IMR-90 (cell line): ENCODE measurements at regions not wholly inside any gene's neighbourhood (a gene's known extent, or its start where the extent isn't known, plus 50 kb on each side); places are given as distances from the start of the nearest gene placed in this dataset.
"Not testable (repeated sequence)": the region's sequence is repeated elsewhere in the genome, so short reads cannot be mapped to it uniquely, and the experiment has no call there.

Experiments used
- ATAC-seq: fragments of 200-7000 bp; cut with Tn5 transposase; 2 replicates; pipeline ENCODE4 v1.9.1; 2020; ENCODE audit warnings: low read depth, mild to moderate bottlenecking, moderate library complexity
- BruUV-seq: library from RNA; stranded (reverse); fragments of 400-500 nt; replicated peaks from 2 replicates; lab custom pipeline; 2021; lab: Mats Ljungman, UMichigan
- CTCF ChIA-PET: fragments of 300-600 bp; formaldehyde crosslinking; extraction: SDS; loops from one replicate; lab custom pipeline; 2021; ENCODE audit warnings: antibody characterized with exemption; lab: Yijun Ruan, JAX
- POLR2A ChIA-PET: fragments of 300-600 bp; sonication (Branson Sonifier 250); formaldehyde crosslinking; loops from one replicate; lab custom pipeline; 2022; ENCODE audit warnings: antibody characterized with exemption; ENCODE audit not compliant: unreplicated experiment; lab: Charles Lee
- DNase-seq: peaks from one replicate; pipeline ENCODE4 v3.0.0; 2013
- H2AFZ ChIP-seq: replicated peaks from 2 replicates; pipeline ENCODE3; 2013; ENCODE audit warnings: low read length, mild to moderate bottlenecking; ENCODE audit not compliant: poor library complexity
- H2AK5ac ChIP-seq: 2 replicates; pipeline ENCODE4 v1.6.1; 2013; ENCODE audit warnings: low read depth, low read length, inconsistent platforms
- H2AK9ac ChIP-seq: replicated peaks from 2 replicates; pipeline ENCODE3; 2013; ENCODE audit warnings: mild to moderate bottlenecking, low read depth, low read length, moderate library complexity; ENCODE audit not compliant: poor library complexity
- H2BK120ac ChIP-seq: 2 replicates; pipeline ENCODE4 v1.6.1; 2013; ENCODE audit warnings: low read depth, low read length, inconsistent platforms
- H2BK15ac ChIP-seq: 3 replicates; pipeline ENCODE4 v1.6.1; 2013; ENCODE audit warnings: low read depth, low read length, inconsistent platforms
- H2BK20ac ChIP-seq: 2 replicates; pipeline ENCODE4 v1.6.1; 2013; ENCODE audit warnings: low read depth, mild to moderate bottlenecking, inconsistent platforms, low read length, moderate library complexity
- H2BK5ac ChIP-seq: 2 replicates; pipeline ENCODE4 v1.6.1; 2013; ENCODE audit warnings: mild to moderate bottlenecking, low read depth, low read length, inconsistent platforms; ENCODE audit not compliant: poor library complexity, severe bottlenecking
- H3K14ac ChIP-seq: replicated peaks from 2 replicates; pipeline ENCODE4 v1.6.1; 2013; ENCODE audit warnings: low read depth, low read length, inconsistent platforms
- H3K18ac ChIP-seq: 2 replicates; pipeline ENCODE4 v1.6.1; 2013; ENCODE audit warnings: low read depth, low read length, control low read depth
- H3K23ac ChIP-seq: 2 replicates; pipeline ENCODE4 v1.6.1; 2013; ENCODE audit warnings: low read depth, low read length, inconsistent platforms
- H3K27ac ChIP-seq: 2 replicates; pipeline ENCODE4 v1.5.1; 2013; ENCODE audit warnings: mild to moderate bottlenecking, control low read depth, low read length; ENCODE audit not compliant: insufficient read depth
- H3K27me3 ChIP-seq: 2 replicates; pipeline ENCODE4 v1.6.1; 2013; ENCODE audit warnings: low read length; ENCODE audit not compliant: control insufficient read depth, insufficient read depth
- H3K36me3 ChIP-seq: 2 replicates; pipeline ENCODE4 v1.6.1; 2013; ENCODE audit warnings: low read length, mixed read lengths; ENCODE audit not compliant: control insufficient read depth, insufficient read depth
- H3K4ac ChIP-seq: 2 replicates; pipeline ENCODE4 v1.6.1; 2013; ENCODE audit warnings: low read depth, low read length, inconsistent platforms
- H3K4me1 ChIP-seq: 2 replicates; pipeline ENCODE4 v1.6.1; 2013; ENCODE audit warnings: low read length, mixed read lengths; ENCODE audit not compliant: control insufficient read depth, insufficient read depth
- H3K4me2 ChIP-seq: 2 replicates; pipeline ENCODE4 v1.6.1; 2013; ENCODE audit warnings: low read depth, mild to moderate bottlenecking, control low read depth, low read length, moderate library complexity
- H3K4me3 ChIP-seq: 2 replicates; pipeline ENCODE4 v1.5.1; 2013; ENCODE audit warnings: low read depth, mild to moderate bottlenecking, control low read depth, low read length, moderate library complexity; ENCODE audit not compliant: insufficient read depth
- H3K56ac ChIP-seq: 2 replicates; pipeline ENCODE4 v1.6.1; 2013; ENCODE audit warnings: low read length, inconsistent platforms; ENCODE audit not compliant: insufficient read depth; ENCODE audit errors: extremely low read depth
- H3K79me1 ChIP-seq, 2 experiments: 2 replicates each; pipeline ENCODE4 v1.6.1; 2013; ENCODE audit warnings: low read length in 2 of 2, inconsistent platforms in 1 of 2, low read depth in 1 of 2
- H3K9ac ChIP-seq: 2 replicates; pipeline ENCODE4 v1.6.1; 2013; ENCODE audit warnings: low read depth, low read length, control low read depth
- H3K9me1 ChIP-seq: 2 replicates; pipeline ENCODE4 v1.6.1; 2013; ENCODE audit warnings: low read length, inconsistent platforms; ENCODE audit not compliant: insufficient read depth
- H3K9me3 ChIP-seq: 2 replicates; pipeline ENCODE4 v1.6.1; 2013; ENCODE audit warnings: low read length; ENCODE audit not compliant: control insufficient read depth, insufficient read depth
- H4K20me1 ChIP-seq: 2 replicates; pipeline ENCODE4 v1.6.1; 2013; ENCODE audit warnings: low read length, inconsistent platforms; ENCODE audit not compliant: insufficient read depth
- H4K5ac ChIP-seq: 2 replicates; pipeline ENCODE4 v1.6.1; 2013; ENCODE audit warnings: mild to moderate bottlenecking, low read depth, low read length, control low read depth
- H4K8ac ChIP-seq, 2 experiments: 2 replicates each; pipeline ENCODE4 v1.6.1; 2013; ENCODE audit warnings: low read depth in 2 of 2, low read length in 2 of 2, control low read depth in 1 of 2, inconsistent platforms in 1 of 2
- H4K91ac ChIP-seq: 2 replicates; pipeline ENCODE4 v1.6.1; 2013; ENCODE audit warnings: low read depth, low read length, inconsistent platforms; ENCODE audit not compliant: insufficient read depth
- CEBPB ChIP-seq: IDR thresholded peaks from 2 replicates; pipeline ENCODE4 v1.6.1; 2012; ENCODE audit warnings: low read depth, low read length, improper control_type of control experiment
- FOS ChIP-seq: fragments of 150-350 bp; IDR thresholded peaks from 2 replicates; pipeline ENCODE4 v1.6.1; 2016; ENCODE audit warnings: low read depth, low read length
- MXI1 ChIP-seq: IDR thresholded peaks from 2 replicates; pipeline ENCODE4 v1.6.1; 2012; ENCODE audit warnings: low read depth, mild to moderate bottlenecking, low read length, moderate library complexity, borderline replicate concordance
- POLR2A ChIP-seq: IDR thresholded peaks from 2 replicates; pipeline ENCODE4 v1.6.1; 2012; ENCODE audit warnings: mild to moderate bottlenecking, low read depth, low read length
- RAD21 ChIP-seq: IDR thresholded peaks from 2 replicates; pipeline ENCODE4 v1.6.1; 2012; ENCODE audit warnings: low read length, improper control_type of control experiment
- RCOR1 ChIP-seq: IDR thresholded peaks from 2 replicates; pipeline ENCODE4 v1.6.1; 2012; ENCODE audit warnings: mild to moderate bottlenecking, low read length, improper control_type of control experiment; ENCODE audit not compliant: insufficient replicate concordance
- WGBS, 2 experiments: methylation state at CpG; one replicate each; pipeline versions ENCODE4 v1.1.5 to v1.1.7; 2013; ENCODE audit warnings: missing lambda C conversion rate in 2 of 2; ENCODE audit not compliant: insufficient read length in 1 of 2; ENCODE audit errors: extremely low coverage in 2 of 2; 5-methylcytosine and 5-hydroxymethylcytosine counted together
- dilution Hi-C: fragments of 300-500 bp; cut with HindIII; formaldehyde crosslinking; loops from one replicate; pipeline ENCODE4 v1.14.3; 2018; ENCODE audit warnings: low sequenced_read_pairs; ENCODE audit not compliant: unreplicated experiment
- in situ Hi-C: fragments of 300-500 bp; cut with MboI; formaldehyde crosslinking; loops from 3 replicates; pipeline ENCODE4 v1.14.3; 2019; ENCODE audit warnings: low sequenced_read_pairs, inconsistent platforms, mixed read lengths
- intact Hi-C: fragments of 100-400 bp; cut with micrococcal nuclease; formaldehyde crosslinking; loops from 2 replicates; pipeline ENCODE4 v1.10.0; 2022

GRCh38 chr16:86277221-86277620 lies 233.1 kb upstream of the FOXF1 start:
- H3K4me1 ChIP-seq = no peaks in the 10 kb centered on the region; the same call in 1 of the 2 replicates
- H3K36me3 ChIP-seq = peaks cover 8% of the 10 kb centered on the region; the same call in 1 of the 2 replicates
- H2AK5ac ChIP-seq = 0 out of 2 replicates have a peak overlapping the region, but pooled peaks have one; percentile 39
- intact Hi-C loops = no loop called here
- BruUV-seq = no TSS peak
- no peak overlapping the region for H3K18ac ChIP-seq
- no peaks in the 10 kb centered on the region for H3K79me1 ChIP-seq
- no peaks in the 10 kb centered on the region for H3K27me3 ChIP-seq
- peak overlapping the region; percentile 48; the same call in 1 of the 2 replicates for H3K4ac ChIP-seq
- H2BK5ac ChIP-seq = no peak overlapping the region
- H3K9me3 ChIP-seq = peaks cover 2% of the 10 kb centered on the region
- no peak overlapping the region for H3K56ac ChIP-seq
- H3K4me3 ChIP-seq = no peak overlapping the region
- no peak overlapping the region for H4K5ac ChIP-seq
- TF ChIP-seq MXI1 = no peak
- TF ChIP-seq FOS = no peak
- no peak for TF ChIP-seq POLR2A
- no peak for TF ChIP-seq CEBPB
- TF ChIP-seq RAD21 = no peak
- TF ChIP-seq RCOR1 = no peak
- H3K4me2 ChIP-seq = no peak overlapping the region
- no peak overlapping the region for H3K27ac ChIP-seq
- DNase-seq (no peak), ATAC-seq (no peak)
- H4K20me1 ChIP-seq = no peaks in the 10 kb centered on the region
- WGBS, 2 experiments = 73% methylated on average over 2 of the region's 3 CpGs; no CpG with 5 or more reads in 1 of the 2 experiments
- no peaks in the 10 kb centered on the region for H3K9me1 ChIP-seq
- H2BK15ac ChIP-seq = no peak overlapping the region
- H2BK20ac ChIP-seq = no peak overlapping the region
- no peak overlapping the region for H2BK120ac ChIP-seq
- in situ Hi-C loops = no loop called here
- no peak overlapping the region for H3K23ac ChIP-seq
- H4K91ac ChIP-seq = peak overlapping the region; percentile 25; the same call in 1 of the 2 replicates
- no peak overlapping the region for H2AK9ac ChIP-seq
- no peak overlapping the region for H2AFZ ChIP-seq
- no peak overlapping the region for H4K8ac ChIP-seq
- H3K14ac ChIP-seq = no peak overlapping the region
- dilution Hi-C loops = no loop called here
- POLR2A ChIA-PET = interaction anchor here (1.1 kb wide), 1 partner anchor 18 kb away, joined by 4 read pairs; no protein-coding TSS in a partner anchor
- H3K9ac ChIP-seq = no peak overlapping the region
- CTCF ChIA-PET = no interaction called here

DNA sequence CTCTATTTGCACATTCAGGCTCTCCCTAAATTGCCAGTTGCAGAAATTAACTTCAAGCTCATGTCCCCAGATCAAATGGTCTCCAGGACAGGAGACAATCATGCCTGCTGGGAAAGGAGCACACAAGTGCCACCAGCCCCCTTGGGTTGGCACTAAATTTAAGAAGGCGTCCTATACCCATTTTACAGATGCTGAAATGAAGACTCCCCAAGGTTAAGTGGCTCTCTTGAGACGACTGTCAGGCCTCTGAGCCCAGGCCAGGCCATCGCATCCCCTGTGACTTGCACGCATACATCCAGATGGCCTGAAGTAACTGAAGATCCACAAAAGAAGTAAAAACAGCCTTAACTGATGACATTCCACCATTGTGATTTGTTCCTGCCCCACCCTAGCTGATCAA lies 232.5 kb upstream of the FOXF1 start:
- ATAC-seq, CTCF ChIA-PET: not testable (repeated sequence)
- no CpG with 5 or more reads among the region's 4 CpGs for WGBS, 2 experiments

More for the DNA sequence above, 232.5 kb upstream of the FOXF1 start:
- H3K14ac ChIP-seq, dilution Hi-C loops, H3K36me3 ChIP-seq, H2BK20ac ChIP-seq, H4K5ac ChIP-seq, H3K27ac ChIP-seq, H3K56ac ChIP-seq, H4K20me1 ChIP-seq, H2AFZ ChIP-seq, H3K4ac ChIP-seq, H3K4me2 ChIP-seq, H3K9ac ChIP-seq, H3K4me1 ChIP-seq, H4K8ac ChIP-seq, in situ Hi-C loops, intact Hi-C loops, H2BK120ac ChIP-seq, H3K18ac ChIP-seq, H3K27me3 ChIP-seq, BruUV-seq, H3K9me3 ChIP-seq, DNase-seq, H2AK9ac ChIP-seq, H3K4me3 ChIP-seq, H3K79me1 ChIP-seq, H2BK15ac ChIP-seq, H3K9me1 ChIP-seq, H3K23ac ChIP-seq, H2BK5ac ChIP-seq: not testable (repeated sequence)
- Histone ChIP-seq H2AK5ac (0 out of 2 replicates have a peak overlapping the region, but pooled peaks have one; percentile 33), H4K91ac (peak overlapping the region; percentile 23; the same call in 1 of the 2 replicates)
- POLR2A ChIA-PET = interaction anchor here (1.1 kb wide), 1 partner anchor 19 kb away, joined by 4 read pairs; no protein-coding TSS in a partner anchor
